ENCODE measurements at regions not wholly inside any gene's neighbourhood (a gene's known extent, or its start where the extent isn't known, plus 50 kb on each side); places are given as distances from the start of the nearest gene placed in this dataset.

DNA sequence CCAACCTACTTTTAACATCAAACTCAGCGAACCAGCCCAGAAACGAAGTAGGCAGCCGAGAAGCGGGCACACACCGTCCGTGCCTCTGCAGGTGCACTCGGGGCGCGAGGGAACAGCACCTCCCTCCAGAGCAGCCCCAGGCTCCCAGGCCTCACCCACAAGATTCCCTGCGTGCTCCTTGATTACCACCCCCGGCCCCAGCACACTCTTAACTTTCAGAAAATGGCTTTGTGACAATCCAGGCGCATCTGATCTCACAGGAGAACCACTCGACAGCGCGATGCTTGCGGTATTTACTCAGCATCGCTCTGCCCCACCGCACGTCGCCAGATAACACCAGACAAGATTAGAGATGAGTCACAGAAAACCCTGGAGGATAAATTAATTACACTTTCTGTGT is 134.9 kb upstream of the SPACA7 start:
- Histone ChIP-seq H3K79me1 (ENCODE audit: low read depth, low read length) (no peaks in the 10 kb centered on the region), H3K18ac (ENCODE audit: extremely low read depth, low read length) (no peak overlapping the region), H4K91ac (replicated peaks; ENCODE audit: insufficient read length, low read length) (no peak overlapping the region), H3K79me2 (ENCODE audit: control insufficient read depth in 1 of 2, insufficient read depth in 2 of 2, low read length in 2 of 2) (no peaks in the 10 kb centered on the region), H3K36me3 (ENCODE audit: control insufficient read depth in 2 of 4, insufficient read depth in 4 of 4, low read length in 3 of 4) (no peaks in the 10 kb centered on the region), H2AFZ (ENCODE audit: low read length) (no peak overlapping the region), H2BK15ac (ENCODE audit: low read length) (no peak overlapping the region), H3K23me2 (ENCODE audit: low read depth, low read length) (no peaks in the 10 kb centered on the region), H3K4me2 (ENCODE audit: insufficient read depth in 1 of 2, low read depth in 2 of 2, low read length in 2 of 2) (no peak overlapping the region), H3K27ac (ENCODE audit: low read depth, low read length) (no peak overlapping the region), H2BK5ac (ENCODE audit: low read depth, low read length) (no peak overlapping the region), H3K27me3 (replicated peaks in 1 of 4; ENCODE audit: control insufficient read depth in 3 of 4, extremely low read depth in 1 of 4, insufficient read depth in 3 of 4, low read length in 3 of 4) (no peaks in the 10 kb centered on the region; a peak in 1 of 7 replicates), H2AK5ac (ENCODE audit: low read depth, low read length) (no peak overlapping the region), H3K9ac (replicated peaks in 1 of 4; ENCODE audit: extremely low read depth in 1 of 4, low read depth in 3 of 4, low read length in 3 of 4) (no peak overlapping the region), H2BK12ac (ENCODE audit: low read depth, low read length) (no peak overlapping the region), H4K8ac (ENCODE audit: extremely low read depth, insufficient read depth, low read length) (no peak overlapping the region), H2BK20ac (ENCODE audit: low read length) (no peak overlapping the region), H3K23ac (ENCODE audit: insufficient read length) (no peak overlapping the region), H3K4me3 (ENCODE audit: extremely low read depth in 1 of 4, insufficient read depth in 2 of 4, low read depth in 3 of 4, low read length in 4 of 4) (no peak overlapping the region), H3K14ac (ENCODE audit: insufficient read length) (no peak overlapping the region), H3K56ac (replicated peaks; ENCODE audit: insufficient read length, low read depth, low read length) (no peak overlapping the region), H3K9me3 (ENCODE audit: insufficient read depth in 2 of 2, low read depth in 1 of 2, low read length in 1 of 2) (peaks cover 4 to 17% of the 10 kb centered on the region in 2 experiments; a peak in 2 of 4 replicates), H3K4me1 (replicated peaks in 1 of 4; ENCODE audit: control insufficient read depth in 3 of 4, insufficient read depth in 4 of 4, low read length in 3 of 4) (no peaks in the 10 kb centered on the region), H3K4ac (replicated peaks; ENCODE audit: insufficient read length, low read depth, low read length) (no peak overlapping the region), H2BK120ac (replicated peaks; ENCODE audit: low read depth, low read length) (no peak overlapping the region), H4K20me1 (replicated peaks in 1 of 2; ENCODE audit: control insufficient read depth in 1 of 2, insufficient read depth in 2 of 2, low read length in 2 of 2) (no peaks in the 10 kb centered on the region), H4K5ac (ENCODE audit: insufficient read length, low read depth, low read length) (no peak overlapping the region)
- CTCF ChIA-PET (ENCODE audit: partially characterized antibody), result interaction anchor here (0.6 to 0.7 kb wide), 2 partner anchors 156 to 363 kb away, joined by 3 read pairs; no protein-coding TSS in a partner anchor
- FAIRE-seq, result no peak
- DNase-seq (ENCODE audit: low read depth in 1 of 2, low spot score in 2 of 2), result no peak
- 80% methylated on average over 19 of the region's 20 CpGs; no CpG with 5 or more reads in 1 of the 2 experiments for WGBS, 2 experiments (ENCODE audit: extremely low coverage in 1 of 2, insufficient coverage in 1 of 2, insufficient read length in 1 of 2, insufficient replicate concordance in 2 of 2, low coverage in 1 of 2, low lambda C conversion rate in 2 of 2, missing lambda C conversion rate in 1 of 2)
- POLR2A ChIA-PET (ENCODE audit: partially characterized antibody), result no interaction called here
- no peak for TF ChIP-seq CEBPB (IDR thresholded peaks at IDR 0.05; ENCODE audit: low read depth, low read length)
- no peak for TF ChIP-seq BRCA1 (IDR thresholded peaks at IDR 0.05; ENCODE audit: low read depth, low read length)
- no peak for TF ChIP-seq TEAD4 (IDR thresholded peaks at IDR 0.05; ENCODE audit: low read depth, low read length)
- TF ChIP-seq FOSL1 (IDR thresholded peaks at IDR 0.05; ENCODE audit: insufficient read depth, low read depth, low read length), result no peak
